Fibroblast of upper back skin (primary cell): ENCODE measurements at regions not wholly inside any gene's neighbourhood (a gene's known extent, or its start where the extent isn't known, plus 50 kb on each side); places are given as distances from the start of the nearest gene placed in this dataset.
"Not testable (repeated sequence)": the region's sequence is repeated elsewhere in the genome, so short reads cannot be mapped to it uniquely, and the experiment has no call there.

Experiments used
- DNase-seq: peaks from one replicate; pipeline ENCODE4 v3.0.0-alpha.2; 2013

DNA sequence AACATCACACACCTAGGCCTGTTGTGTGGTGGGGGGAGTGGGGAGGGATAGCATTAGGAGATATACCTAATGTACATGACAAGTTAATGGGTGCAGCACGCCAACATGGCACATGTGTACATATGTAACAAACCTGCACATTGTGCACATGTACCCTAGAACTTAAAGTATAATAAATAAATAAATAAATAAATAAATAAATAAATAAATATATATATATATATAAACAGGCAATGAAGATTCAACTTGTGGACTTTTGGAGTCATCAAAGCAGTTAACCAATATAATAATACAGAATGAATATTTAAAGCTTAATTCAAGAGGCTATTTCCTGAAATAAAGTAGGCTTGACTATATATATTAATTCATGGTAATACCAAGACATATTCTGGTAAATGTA lies 167.0 kb downstream of the FOXD2 start:
- not testable (repeated sequence) for DNase-seq

DNA sequence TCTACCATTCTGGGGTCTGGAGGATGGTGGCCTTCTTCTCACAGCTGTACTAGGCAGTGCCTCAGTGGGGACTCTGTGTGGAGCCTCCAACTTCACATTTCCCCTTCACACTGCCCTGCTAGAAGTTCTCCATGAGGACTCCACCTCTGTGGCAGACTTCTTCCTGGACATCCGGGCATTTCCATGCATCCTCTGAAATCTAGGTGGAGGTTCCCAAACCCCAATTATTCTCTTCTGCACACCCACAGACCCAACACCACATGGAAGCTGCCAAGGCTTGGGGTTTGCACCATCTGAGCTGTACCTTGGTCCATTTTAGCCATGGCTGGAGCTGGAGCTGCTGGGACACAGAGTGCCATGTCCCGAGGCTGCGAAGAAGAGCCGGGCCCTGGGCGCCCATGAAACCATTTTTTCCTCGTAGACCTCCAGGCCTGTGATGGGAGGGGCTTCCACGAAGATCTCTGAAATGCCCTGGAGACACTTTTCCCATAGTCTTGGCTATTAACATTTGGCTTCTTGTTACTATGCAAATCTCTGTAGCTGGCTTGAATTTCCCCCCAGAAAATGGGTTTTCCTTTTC lies 170.5 kb downstream of the FOXD2 start:
- no peak for DNase-seq

- DNase-seq: no peak
These were observed 174.1 kb downstream of the FOXD2 start for GRCh38 chr1:47611992-47612391.

DNA sequence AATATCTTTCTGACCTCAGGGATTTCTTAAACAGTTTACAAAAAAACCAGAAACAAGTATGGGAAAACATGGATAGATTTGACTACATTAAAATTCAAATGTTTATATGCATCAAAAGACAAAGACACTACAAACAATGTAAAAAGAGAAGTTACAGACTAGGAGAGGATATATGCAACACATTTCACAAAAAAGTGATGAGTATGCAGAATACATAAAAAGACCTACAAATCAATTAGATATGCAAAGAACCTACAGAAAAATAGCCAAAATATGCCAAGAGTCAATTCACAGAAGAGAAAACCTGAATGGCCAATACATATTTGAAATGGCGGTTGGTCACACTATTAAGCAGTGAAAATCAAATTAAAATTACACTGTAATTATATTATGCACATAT lies 175.0 kb downstream of the FOXD2 start:
- DNase-seq: no peak

- no peak for DNase-seq
These were observed 178.2 kb downstream of the FOXD2 start for GRCh38 chr1:47616036-47616435.

GRCh38 chr1:47616906-47617305 lies 179.1 kb downstream of the FOXD2 start:
- no peak for DNase-seq

DNA sequence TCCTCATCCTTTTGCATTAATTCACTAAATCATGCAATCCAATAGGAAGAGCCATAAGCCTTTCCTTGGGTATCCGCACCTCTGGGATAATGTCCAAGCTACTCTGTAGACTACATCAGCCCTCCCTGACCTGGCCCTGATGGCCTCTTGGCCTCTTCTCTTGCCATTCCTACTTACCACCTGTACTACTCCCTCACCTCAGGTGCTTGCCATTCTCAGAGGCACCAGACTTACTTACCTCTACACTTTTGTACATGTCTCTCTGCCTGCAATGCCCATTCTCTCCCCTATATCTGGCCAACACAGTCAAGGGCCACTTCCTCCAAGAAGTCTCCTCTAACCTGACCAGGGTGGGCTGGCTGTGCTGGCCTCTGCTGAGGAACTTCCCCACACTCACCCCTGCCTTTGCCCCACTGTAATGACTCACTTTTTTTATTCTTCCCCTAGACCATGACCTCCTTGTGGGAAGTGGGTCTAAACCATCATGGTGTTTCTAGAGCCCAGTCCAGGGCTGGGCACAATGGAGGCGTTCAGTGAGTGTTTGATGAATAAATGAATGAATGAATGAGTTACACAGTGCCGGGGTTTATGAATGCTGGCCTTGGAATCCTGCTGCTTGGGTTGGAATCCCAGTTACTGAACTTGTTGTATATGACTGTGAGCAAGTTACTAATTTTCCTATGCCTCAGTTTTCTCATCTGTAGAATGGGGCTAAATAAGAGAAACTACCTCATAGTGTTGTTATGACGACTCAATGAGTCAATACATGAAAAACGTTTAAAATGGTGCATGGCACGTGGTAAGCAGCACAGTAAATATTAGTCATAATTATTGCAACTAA lies 179.8 kb downstream of the FOXD2 start:
- DNase-seq: no peak

GRCh38 chr1:47618222-47618720 lies 180.4 kb downstream of the FOXD2 start:
- no peak for DNase-seq

DNA sequence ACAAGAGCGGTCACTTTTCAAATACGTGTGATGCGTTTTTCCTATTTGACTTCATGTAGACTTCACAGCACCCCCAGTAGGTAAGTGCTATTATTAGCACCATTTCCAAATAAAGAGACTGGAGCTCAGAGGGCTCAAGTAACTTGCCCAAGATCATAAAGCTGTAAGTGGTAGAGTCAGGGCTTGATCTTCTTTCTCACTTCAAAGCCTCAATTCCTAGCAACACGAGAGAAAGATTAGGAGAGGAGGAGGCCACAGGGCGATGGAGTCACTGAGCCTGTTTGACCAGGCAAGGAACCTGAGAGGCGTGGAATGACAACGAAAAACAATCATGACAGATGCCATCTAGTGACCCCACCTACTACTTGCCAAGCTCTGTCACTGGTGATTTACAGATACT lies 181.0 kb downstream of the FOXD2 start:
- DNase-seq: no peak

DNA sequence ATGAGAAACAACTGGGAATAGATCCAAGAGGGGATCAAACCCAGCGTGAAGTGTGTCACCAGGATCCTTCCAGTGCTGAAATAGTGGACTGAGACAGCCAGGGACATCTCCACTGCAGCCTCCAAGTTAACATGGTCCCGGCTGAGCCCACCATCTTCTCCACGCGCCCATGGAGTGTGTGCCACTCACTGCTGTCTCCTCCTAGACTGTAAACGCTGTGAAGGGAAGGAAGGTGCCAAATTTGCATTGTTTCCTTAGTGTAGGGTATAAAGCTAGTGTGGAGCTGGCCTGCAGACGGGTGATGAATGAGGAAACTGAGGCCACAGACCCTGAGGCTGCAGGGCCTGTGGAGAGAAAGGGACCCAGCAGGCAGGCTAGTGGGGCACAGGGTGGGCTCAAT lies 183.6 kb downstream of the FOXD2 start:
- DNase-seq: no peak

GRCh38 chr1:47621977-47622376 lies 184.1 kb downstream of the FOXD2 start:
- DNase-seq: no peak

DNA sequence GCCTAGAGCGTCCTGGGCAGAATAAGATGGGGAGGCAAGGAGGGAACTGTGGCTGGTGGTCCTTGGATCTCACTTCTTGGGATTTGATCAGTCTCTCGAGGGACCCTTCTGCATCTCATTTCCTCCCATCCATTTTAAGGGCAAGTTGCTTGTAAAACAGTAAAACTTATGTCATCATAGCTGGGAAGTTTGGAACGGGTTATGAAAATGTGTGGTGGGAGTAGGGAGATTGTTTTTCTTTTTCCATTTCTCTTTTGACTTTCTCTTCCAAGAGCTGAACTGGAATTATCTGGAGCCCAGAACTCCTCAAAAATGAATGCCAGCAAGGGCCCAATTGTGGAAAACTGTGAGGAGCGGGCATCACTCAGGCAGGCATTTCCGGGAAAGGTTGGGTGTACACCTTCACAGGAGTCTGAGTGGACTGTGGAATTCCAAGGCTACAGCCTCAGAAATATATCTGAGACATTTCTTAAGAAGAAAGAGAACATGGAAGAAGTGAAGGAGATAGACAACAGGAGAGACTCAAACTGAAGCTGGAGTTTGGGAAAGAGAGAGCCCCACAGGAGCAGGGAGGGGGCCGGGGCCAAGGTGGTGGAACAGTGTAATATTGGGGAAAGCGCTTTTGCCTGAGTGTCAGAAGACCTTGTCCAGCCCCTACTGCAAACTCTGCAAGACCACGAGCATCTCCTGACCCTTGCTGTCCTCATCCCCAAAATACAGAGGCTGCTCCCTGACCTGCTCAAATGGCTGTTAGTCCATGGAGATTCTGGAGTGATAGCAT lies 185.1 kb downstream of the FOXD2 start:
- no peak for DNase-seq

DNA sequence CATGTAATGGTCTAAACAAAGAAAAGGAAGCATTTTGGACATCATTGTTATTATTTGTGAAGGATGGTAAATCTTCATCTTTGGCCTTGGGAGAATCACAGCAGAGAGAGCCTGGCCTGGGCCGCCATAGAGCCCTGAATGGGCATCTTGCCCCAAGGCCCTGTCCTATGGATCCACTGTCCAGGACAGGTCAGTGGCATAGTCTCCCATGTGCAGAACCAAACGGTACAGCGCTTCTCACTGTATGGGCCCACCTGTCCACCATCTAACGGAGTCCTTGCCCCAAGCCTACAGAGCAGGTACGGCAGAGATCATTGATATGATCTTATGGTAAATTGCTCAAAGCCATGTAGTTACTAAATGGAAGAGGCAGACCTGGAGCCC lies 185.7 kb downstream of the FOXD2 start:
- DNase-seq: no peak

- no peak for DNase-seq
These were observed 186.7 kb downstream of the FOXD2 start for GRCh38 chr1:47624531-47624930.

DNA sequence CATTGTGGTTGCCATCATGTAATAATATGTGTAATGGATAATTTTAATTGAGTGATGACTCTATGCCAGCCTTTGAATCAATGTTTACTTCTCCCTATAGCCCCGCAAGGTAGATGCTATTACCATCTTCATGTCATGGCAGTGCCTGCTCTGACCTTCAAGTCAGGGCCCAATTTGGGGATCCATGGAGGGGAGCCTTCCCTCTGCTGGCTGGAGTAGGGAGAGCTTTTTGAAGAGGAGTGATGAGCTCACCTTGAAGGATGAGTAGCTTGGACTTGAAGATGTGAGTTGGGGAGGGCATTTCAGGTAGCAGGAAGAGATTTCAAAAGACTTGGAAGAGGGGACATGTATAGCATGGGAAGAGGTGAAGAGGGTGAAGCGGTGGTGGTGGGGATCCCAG lies 189.2 kb downstream of the FOXD2 start:
- no peak for DNase-seq

- DNase-seq: no peak
These were observed 189.9 kb downstream of the FOXD2 start for GRCh38 chr1:47627471-47628370.

- no peak for DNase-seq
These were observed 191.4 kb downstream of the FOXD2 start for GRCh38 chr1:47629201-47629600.

- DNase-seq: no peak
These were observed 192.5 kb downstream of the FOXD2 start for GRCh38 chr1:47630346-47630745.

GRCh38 chr1:47631411-47631995 lies 193.7 kb downstream of the FOXD2 start:
- no peak for DNase-seq

- DNase-seq: no peak
These were observed 197.3 kb downstream of the FOXD2 start for GRCh38 chr1:47635111-47635510.

DNA sequence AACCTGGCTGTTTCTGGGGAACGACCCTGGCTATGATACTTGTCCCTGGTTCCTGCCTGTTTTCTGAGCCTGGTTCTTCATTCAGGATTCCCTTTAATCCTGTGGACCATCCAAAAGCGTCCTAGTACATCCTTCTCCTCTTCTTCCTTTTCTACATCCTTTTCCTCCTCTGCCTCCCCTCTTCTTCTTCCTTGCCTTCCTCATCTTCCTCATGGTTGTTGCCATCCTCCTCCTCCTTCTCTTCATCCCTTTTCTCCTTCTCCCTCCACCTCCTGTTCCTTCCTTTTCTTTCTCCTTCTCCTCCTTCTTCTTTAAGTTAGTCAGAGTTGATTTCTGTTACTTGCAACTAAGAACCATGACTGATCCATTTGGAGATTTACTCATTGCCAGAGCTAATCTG lies 197.8 kb downstream of the FOXD2 start:
- DNase-seq: no peak

DNA sequence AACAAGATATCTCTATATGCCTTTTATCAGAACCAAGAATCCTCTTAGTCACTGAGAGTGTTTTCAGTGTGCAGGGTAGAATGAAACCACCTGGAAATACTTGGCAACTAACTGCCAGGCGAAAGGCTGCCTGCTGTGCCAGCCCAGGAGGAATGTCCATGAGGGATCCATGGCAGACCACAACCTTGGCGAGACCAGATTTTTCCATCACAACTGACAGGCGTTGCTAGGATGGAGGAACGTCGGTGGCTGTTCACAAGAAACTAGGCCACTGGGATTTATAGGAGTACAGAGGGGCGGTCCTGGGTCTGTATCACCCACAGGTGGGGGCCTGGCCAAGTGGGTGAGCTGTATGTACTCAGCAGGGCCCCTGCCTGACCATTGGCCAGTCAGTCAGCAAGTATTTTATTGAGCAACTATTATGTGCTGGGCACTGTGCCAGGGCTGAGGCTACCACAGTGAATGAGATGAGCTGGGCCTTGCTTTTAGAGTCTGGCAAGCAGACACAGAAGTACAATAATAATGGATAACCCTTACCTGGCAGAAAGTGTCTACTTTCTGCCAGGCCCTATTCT lies 199.4 kb downstream of the FOXD2 start:
- no peak for DNase-seq
